ENCODE measurements at regions not wholly inside any gene's neighbourhood (a gene's known extent, or its start where the extent isn't known, plus 50 kb on each side); places are given as distances from the start of the nearest gene placed in this dataset.

- no peak for TF ChIP-seq POLR2AphosphoS5 (IDR thresholded peaks at IDR 0.05)
- TF ChIP-seq CTCF (IDR thresholded peaks at IDR 0.05), result no peak
Observed at GRCh38 chr12:11549119-11549518, 100.4 kb upstream of the ETV6 start.

Measured in upper lobe of left lung (tissue), 4 donors.